ENCODE measurements at regions not wholly inside any gene's neighbourhood (a gene's known extent, or its start where the extent isn't known, plus 50 kb on each side); places are given as distances from the start of the nearest gene placed in this dataset.

DNA sequence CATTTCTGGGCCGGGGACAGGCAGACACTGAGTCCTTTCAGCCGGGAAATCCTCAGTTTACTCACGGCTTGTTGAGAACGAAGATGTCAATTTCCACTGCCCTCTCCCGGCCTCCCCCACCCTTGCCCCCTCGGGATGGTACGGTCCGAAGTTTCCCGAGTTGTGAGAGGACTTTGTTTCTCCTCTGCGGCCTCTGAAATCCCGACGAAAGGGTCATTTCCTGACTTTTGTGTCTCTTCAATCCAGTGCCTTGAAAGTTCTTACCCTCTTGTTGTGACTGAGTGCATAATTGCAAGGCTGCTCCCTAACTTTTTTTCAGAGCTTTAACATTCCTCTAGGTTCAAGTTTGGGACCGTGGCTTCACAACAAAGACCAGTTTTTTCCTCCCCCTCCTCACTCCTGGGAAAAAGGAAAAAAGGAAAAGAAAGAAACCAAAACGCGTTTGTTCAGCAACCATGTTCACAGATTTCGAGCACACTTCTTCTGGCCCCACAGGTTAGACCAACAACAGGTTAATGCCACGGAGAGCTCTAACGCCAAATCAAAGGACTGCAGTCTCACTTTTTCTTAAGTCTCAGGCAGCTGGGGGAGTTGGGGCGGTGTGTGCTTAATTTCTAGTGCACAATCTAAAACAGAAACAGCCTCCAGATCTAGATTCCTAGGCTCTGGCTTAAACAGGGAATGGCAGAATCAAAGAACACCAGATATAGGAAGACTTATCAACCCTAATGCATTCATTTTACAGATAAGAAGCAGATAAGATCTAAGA lies 138.9 kb downstream of the TMCO5A start:
- DNase-seq: no peak
- peak overlapping the region; percentile 46 for H3K27ac Mint-ChIP-seq
- H3K36me3 Mint-ChIP-seq (ENCODE audit: low read depth): no peaks in the 10 kb centered on the region
- H3K9me3 Mint-ChIP-seq: no peaks in the 10 kb centered on the region
- POLR2A ChIA-PET: interaction anchor here (1.1 kb wide), 1 partner anchor 12 kb away, joined by 3 read pairs; no protein-coding TSS in a partner anchor
- H3K4me1 Mint-ChIP-seq: peaks cover 57% of the 10 kb centered on the region
- peak overlapping the region; percentile 86 for H3K4me3 Mint-ChIP-seq
- CTCF ChIA-PET: interaction anchor here (1.4 kb wide), 1 partner anchor 279 kb away, joined by 6 read pairs; no protein-coding TSS in a partner anchor
- intact Hi-C loops (cut with micrococcal nuclease): loop anchor here (2.0 to 5.0 kb wide), 2 partner anchors 179 to 379 kb away; partner anchors contain the start of genes FAM98B and SPRED1
- ATAC-seq (ENCODE audit: low read depth): no peak
- peaks cover 7% of the 10 kb centered on the region for H3K27me3 Mint-ChIP-seq
- TF ChIP-seq, protein P1, sequence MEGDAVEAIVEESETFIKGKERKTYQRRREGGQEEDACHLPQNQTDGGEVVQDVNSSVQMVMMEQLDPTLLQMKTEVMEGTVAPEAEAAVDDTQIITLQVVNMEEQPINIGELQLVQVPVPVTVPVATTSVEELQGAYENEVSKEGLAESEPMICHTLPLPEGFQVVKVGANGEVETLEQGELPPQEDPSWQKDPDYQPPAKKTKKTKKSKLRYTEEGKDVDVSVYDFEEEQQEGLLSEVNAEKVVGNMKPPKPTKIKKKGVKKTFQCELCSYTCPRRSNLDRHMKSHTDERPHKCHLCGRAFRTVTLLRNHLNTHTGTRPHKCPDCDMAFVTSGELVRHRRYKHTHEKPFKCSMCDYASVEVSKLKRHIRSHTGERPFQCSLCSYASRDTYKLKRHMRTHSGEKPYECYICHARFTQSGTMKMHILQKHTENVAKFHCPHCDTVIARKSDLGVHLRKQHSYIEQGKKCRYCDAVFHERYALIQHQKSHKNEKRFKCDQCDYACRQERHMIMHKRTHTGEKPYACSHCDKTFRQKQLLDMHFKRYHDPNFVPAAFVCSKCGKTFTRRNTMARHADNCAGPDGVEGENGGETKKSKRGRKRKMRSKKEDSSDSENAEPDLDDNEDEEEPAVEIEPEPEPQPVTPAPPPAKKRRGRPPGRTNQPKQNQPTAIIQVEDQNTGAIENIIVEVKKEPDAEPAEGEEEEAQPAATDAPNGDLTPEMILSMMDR (IDR thresholded peaks at IDR 0.05): no peak

DNA sequence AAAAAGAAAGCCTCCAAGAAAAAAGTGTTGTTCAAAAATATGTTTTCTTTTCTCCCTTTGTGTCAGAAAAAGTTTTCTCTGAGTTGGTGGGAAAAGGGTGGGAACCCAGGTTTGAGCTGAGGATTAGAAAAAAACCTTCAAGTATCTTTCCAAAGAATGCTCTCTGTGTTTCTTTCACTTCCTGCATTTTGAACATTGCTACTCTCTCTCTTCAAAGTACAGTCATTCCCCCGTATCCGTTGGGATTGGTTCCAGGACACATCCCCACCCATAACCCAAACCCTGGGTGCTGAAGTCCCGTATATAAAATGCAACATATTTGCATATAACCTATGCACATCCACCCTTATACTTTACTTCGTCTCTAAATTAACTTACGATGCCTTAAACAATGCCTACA lies 139.6 kb downstream of the TMCO5A start:
- DNase-seq (no peak), ATAC-seq (ENCODE audit: low read depth) (no peak)
- Mint-ChIP-seq H3K27ac (no peak overlapping the region), H3K9me3 (no peaks in the 10 kb centered on the region), H3K27me3 (peaks cover 5% of the 10 kb centered on the region), H3K4me1 (peaks cover 55% of the 10 kb centered on the region), H3K36me3 (ENCODE audit: low read depth) (no peaks in the 10 kb centered on the region), H3K4me3 (no peak overlapping the region)
- TF ChIP-seq, protein P1 (IDR thresholded peaks at IDR 0.05): no peak
- ChIA-PET CTCF (no interaction called here), POLR2A (interaction anchor here (1.1 kb wide), 1 partner anchor 11 kb away, joined by 3 read pairs; no protein-coding TSS in a partner anchor)
- intact Hi-C loops (cut with micrococcal nuclease): loop anchor here (5.0 kb wide), 1 partner anchor 378 kb away; the partner anchor contains the start of gene FAM98B

DNA sequence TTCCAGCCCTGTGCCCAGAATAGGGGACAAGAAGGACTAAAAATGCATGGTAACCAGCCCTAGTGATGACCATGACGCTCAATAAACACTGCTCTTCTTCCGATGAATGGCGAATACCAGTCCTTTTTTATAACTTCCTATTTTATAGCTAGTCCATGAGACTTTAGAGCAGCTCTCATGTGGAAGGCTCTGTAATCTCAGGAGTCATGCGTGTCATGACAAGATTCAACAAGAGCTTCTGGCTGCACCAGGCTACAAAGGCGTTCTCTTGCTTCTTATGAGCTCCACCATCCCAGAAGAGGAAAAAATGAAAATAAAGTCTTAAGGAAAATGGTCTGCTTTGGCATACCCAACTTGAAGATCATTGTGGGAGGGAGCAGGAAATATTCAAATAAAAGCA lies 141.0 kb downstream of the TMCO5A start:
- no peaks in the 10 kb centered on the region for H3K36me3 Mint-ChIP-seq (ENCODE audit: low read depth)
- TF ChIP-seq, protein P1 (IDR thresholded peaks at IDR 0.05): no peak
- no peak for ATAC-seq (ENCODE audit: low read depth)
- ChIA-PET CTCF (no interaction called here), POLR2A (no interaction called here)
- H3K27me3 Mint-ChIP-seq: peaks cover 1% of the 10 kb centered on the region
- peaks cover 46% of the 10 kb centered on the region for H3K4me1 Mint-ChIP-seq
- H3K9me3 Mint-ChIP-seq: no peaks in the 10 kb centered on the region
- intact Hi-C loops (cut with micrococcal nuclease): no loop called here
- H3K4me3 Mint-ChIP-seq: no peak overlapping the region
- no peak overlapping the region for H3K27ac Mint-ChIP-seq
- no peak for DNase-seq

DNA sequence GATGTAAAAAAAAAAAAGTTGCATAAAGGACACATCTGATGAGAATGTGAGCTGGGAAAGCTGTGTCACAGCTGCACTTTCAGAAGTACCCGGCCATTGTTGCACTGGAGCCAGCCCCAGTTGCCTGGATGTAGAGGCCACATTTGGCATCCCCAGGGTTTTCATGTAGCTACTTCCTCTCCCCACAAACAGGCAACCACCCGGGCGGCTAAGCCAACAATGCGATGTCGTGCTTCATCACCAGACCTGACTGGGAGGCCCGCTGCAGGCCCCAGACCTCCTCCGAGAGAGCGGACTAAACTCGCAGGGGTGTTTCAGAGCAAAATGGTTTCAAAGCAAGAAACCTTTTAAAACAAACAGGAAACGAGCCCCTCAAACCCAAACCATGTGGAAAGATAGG lies 142.3 kb downstream of the TMCO5A start:
- Mint-ChIP-seq H3K27me3 (no peaks in the 10 kb centered on the region), H3K4me1 (peaks cover 43% of the 10 kb centered on the region), H3K4me3 (peak overlapping the region; percentile 55), H3K27ac (peak overlapping the region; percentile 74), H3K9me3 (no peaks in the 10 kb centered on the region), H3K36me3 (ENCODE audit: low read depth) (no peaks in the 10 kb centered on the region)
- intact Hi-C loops (cut with micrococcal nuclease): loop anchor here (1.0 kb wide), 1 partner anchor 9 kb away; no protein-coding TSS in a partner anchor
- POLR2A ChIA-PET: interaction anchor here (1.0 to 1.1 kb wide), 3 partner anchors 9 to 175 kb away, joined by 3 read pairs; partner anchors contain the start of gene SPRED1
- TF ChIP-seq, protein P1 (IDR thresholded peaks at IDR 0.05): no peak
- DNase-seq (peak; percentile 26), ATAC-seq (ENCODE audit: low read depth) (peak; percentile 52)
- CTCF ChIA-PET: no interaction called here

DNA sequence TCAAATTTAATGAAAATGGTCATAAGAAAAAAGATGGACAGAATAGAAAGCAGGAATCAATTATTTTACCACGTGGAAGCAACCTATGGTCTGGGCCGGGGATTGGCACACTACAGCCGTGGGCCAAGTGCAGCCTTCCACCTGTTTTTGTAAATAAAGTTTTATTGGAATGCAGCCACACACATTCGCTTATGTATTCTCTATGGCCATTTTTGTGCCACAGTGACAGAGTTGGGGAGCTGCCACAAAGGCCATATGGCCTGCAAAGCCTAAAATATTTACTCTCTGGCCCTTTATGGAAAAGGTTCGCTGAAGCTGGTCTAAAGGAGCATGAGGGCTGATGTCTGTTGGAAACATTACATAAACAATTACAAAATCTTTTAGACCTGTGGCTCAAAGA lies 144.8 kb downstream of the TMCO5A start:
- H3K4me1 Mint-ChIP-seq: peaks cover 35% of the 10 kb centered on the region
- ChIA-PET CTCF (no interaction called here), POLR2A (no interaction called here)
- TF ChIP-seq, protein P1 (IDR thresholded peaks at IDR 0.05): no peak
- H3K9me3 Mint-ChIP-seq: no peaks in the 10 kb centered on the region
- intact Hi-C loops (cut with micrococcal nuclease): no loop called here
- DNase-seq (no peak), ATAC-seq (ENCODE audit: low read depth) (no peak)
- H3K27me3 Mint-ChIP-seq: no peaks in the 10 kb centered on the region
- no peak overlapping the region for H3K4me3 Mint-ChIP-seq
- no peak overlapping the region for H3K27ac Mint-ChIP-seq
- no peaks in the 10 kb centered on the region for H3K36me3 Mint-ChIP-seq (ENCODE audit: low read depth)

Measured in activated B cell treated with CpG ODN at 0.5 μM for 24 hours (primary cell).